Medulla oblongata (tissue), 1 donor: ENCODE measurements at regions not wholly inside any gene's neighbourhood (a gene's known extent, or its start where the extent isn't known, plus 50 kb on each side); places are given as distances from the start of the nearest gene placed in this dataset.

Source experiments
- DNase-seq: peaks from one replicate; pipeline ENCODE4 v3.0.0-alpha.2; 2015; ENCODE audit errors: extremely low spot score

DNA sequence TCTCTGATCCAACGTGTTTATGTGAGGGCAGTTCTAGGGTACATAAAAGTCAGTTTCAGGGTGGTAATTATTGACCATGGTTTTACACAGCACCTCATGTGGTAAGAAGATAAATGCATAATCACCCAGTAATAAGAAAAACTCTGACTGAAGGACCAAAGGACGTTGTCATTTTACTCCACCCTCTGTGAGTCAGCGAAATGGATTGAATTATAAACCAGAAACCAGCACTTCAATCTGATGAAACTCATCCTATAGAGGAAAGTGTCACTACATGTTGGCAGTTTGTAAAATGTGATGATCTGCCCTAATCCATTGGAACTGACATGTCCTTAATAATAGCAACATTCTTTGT, 406.8 kb downstream of the KLF5 start:
- no peak for DNase-seq

DNA sequence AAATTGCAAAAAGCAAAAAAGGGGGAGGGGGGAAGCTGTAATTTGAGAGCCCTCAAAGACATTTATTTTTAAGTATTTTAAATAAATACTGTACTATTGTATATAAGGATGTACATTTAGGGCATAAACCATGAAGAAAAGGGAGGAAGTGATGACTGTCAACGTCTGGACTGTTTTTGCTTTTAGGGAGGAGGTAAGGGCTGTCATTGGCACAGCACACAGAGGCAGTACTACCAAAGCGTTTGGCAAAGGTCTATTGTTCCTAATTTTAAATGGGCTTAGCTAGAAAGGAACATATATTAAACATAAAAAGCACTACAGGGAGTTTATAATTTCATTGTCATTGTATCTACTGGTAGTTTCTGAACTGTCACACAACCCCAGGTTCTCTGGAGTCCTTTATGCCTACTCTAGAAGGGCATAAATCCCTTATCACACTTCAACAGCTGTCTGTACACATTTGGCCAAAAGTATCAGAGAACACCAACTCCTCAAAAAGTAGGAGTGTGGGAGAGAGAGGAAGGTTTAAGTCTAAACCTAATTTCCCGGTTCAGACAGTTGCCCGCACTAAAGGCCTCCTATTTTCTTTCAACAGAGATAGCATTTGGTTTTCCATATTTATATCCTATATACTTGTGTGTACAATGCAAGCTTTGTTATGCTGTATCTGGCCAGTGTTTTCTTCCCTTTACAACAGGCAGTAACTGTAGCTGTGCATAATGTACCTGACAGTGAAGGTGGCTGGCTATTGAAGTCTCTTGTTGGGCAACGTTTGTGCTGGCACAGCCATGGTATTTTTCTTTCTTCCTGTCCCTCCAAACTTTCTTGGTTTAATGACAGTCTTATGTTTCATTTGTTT, 406.2 kb downstream of the KLF5 start:
- DNase-seq: no peak

DNA sequence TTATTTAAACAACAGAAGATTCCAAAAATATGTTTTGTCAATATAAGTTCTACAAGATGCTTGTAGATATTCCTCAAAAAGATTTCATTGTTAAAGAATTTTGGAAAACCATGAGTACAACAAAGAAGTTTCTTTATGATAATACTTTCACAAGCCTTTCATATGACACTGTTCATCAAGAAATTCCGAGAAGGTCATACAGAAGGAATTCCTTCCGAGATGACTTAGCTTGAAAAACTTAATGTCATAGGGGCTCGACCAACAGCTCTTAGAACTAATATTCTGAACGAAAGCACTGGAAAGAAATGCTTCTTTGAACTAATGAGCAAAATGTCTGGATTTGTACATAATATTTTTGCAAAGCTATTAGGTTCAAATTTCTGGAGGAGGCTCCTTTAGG, 403.4 kb downstream of the KLF5 start:
- no peak for DNase-seq

GRCh38 chr13:73451221-73452029, 392.6 kb downstream of the KLF5 start:
- peak; percentile 5 for DNase-seq

GRCh38 chr13:73450583-73450982, 391.8 kb downstream of the KLF5 start:
- no peak for DNase-seq

- no peak for DNase-seq
Measured at GRCh38 chr13:73449252-73449651, 390.4 kb downstream of the KLF5 start.

- no peak for DNase-seq
Measured at GRCh38 chr13:73440296-73440895, 381.6 kb downstream of the KLF5 start.

DNA sequence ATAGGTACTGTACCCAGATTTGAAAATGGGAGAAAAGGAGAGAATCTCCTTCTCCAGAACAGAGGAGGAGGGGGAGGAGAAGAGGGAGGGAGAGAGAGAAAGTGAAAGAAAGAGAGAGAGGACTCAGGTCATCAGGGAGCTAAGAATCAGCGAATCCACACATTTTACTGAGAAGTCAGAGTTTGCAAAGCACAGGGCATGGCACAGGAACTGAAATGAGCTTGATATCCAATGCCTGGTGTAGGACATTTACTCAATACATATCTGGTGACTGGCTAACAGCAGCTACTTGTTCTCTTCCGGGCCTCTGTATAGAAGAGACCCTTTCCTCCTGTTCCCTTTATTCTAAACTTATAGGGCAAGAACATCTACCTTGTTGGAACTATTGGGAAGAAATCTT, 375.1 kb downstream of the KLF5 start:
- no peak for DNase-seq

GRCh38 chr13:73433458-73433857, 374.7 kb downstream of the KLF5 start:
- no peak for DNase-seq

DNA sequence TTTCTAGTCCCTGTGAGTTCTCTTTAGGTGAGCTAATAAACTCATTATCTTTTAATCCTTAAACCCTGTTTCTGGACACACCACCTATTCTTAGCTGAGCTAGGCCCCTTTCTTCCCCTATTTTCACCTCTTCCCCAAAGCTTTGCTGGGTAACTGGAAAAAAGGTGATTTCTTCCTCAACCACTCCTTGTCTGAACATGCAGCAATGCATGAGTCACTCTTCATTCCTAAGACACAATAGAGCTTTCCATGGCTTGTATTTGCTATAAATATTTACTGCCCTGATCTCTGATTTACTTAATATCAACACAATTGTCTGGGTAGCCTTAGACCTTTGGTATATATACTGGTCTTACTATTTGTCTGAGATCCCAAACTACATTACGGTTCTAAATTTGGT, 370.9 kb downstream of the KLF5 start:
- no peak for DNase-seq

DNA sequence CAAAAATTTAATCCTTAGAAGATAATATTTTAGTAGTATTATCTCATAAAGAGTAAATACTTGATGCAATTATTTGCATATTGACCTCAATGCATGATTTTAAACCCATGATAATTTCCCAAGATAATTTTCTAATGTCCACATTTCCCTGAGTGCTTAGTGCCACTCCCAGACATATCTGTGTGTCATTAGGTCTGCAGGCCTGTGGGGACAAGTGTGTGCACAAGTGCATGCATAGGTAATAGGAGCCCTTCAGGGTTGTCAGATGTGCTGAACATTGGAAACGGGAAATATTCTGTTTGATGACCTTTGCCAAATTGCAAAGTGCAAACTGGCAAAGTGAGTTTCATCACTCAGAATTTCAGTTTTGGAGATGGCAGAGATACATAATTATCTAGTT, 369.9 kb downstream of the KLF5 start:
- no peak for DNase-seq

DNA sequence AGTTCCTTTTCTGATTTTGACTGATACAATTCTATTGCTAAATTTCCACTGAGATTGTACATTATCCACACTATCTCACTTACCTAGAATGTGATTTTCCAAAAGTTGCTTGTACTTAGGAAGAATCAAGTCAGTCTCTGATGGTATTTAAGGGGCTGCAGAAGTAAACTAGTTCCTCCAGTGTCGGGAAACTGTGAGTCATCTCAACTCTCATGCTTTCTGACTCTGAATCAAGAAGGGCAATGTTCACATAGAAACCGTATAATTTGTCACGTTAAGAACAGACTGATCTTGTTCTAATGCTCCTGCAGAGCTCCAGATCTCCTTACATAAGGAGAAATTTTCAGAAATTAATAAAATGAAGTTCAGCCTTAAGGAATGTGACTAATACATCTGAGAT, 369.3 kb downstream of the KLF5 start:
- DNase-seq: no peak

- no peak for DNase-seq
Measured at GRCh38 chr13:73422973-73423372, 364.2 kb downstream of the KLF5 start.

GRCh38 chr13:73421310-73421912, 362.6 kb downstream of the KLF5 start:
- no peak for DNase-seq

GRCh38 chr13:73419186-73419585, 360.4 kb downstream of the KLF5 start:
- no peak for DNase-seq

- DNase-seq: no peak
Measured at GRCh38 chr13:73417012-73417615, 358.3 kb downstream of the KLF5 start.

DNA sequence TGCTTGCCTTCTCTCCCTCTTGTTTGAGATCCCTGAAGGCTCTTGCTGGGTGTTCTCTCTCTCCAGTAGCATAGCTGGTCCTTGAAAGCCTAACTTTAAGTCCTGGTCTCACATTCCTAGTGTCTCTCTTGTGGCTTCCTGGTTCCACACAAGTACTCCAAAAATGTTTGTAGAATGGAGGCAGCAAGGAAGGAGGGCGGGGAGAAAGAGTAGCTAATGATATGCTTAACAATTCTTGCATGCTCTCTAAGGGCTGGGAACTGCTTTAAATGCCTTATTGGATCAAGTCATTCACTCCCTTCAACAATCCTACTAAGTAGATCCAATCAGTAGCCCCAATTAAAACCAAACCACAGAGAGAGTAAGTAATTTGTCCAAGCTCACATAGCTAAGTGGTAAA, 357.3 kb downstream of the KLF5 start:
- DNase-seq: no peak

GRCh38 chr13:73413656-73414055, 354.9 kb downstream of the KLF5 start:
- no peak for DNase-seq

DNA sequence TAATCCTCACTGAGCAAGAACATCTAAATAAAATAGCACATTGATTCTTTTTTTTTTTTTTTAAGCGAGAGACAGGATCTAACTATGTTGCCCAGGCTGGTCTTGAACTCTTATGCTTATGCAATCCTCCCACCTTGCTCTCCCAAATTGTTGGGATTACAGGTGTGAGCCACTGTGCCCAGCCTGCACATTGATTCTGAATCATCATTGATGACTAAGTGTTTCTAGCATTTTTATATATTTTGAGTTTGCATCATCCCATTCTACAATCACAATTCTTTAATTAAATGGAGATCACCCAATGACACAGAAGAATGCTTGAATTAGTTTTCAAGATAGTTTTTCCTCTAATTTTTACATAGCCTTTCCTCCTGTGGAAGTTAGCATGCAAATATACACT, 354.1 kb downstream of the KLF5 start:
- DNase-seq: no peak

DNA sequence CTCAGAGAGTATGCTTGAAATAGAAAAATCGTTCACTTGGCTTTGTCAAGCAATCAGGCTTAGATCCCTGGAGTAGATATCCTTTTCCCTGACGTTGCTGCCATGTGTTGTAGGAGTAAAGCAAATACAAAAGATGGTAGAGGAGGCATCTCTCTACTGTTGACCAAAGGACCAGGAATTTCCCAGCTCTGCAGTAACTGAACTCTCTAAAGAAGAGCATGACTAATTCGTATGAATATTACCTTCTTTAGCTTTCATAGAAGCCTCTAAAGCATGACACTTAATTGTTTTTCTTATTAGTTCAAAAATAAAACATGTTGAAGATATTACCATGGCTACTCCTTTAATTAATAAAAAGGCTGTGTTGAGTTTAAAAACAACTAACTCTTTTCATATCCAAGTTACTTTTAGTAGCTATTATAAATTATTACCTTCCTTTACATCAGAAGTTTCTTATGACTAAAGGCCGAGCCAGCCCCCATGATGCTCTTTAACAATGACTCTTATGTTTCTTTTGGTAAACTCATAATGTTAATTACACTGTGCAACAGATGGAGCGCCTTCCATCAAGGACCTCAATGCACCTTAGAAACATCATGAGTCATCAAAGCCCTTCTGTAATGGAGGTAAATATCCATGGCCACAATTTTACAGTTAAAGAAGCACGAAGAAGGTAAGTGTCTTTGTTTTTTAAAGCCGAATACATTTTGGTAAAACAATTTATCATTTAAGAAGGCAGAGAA, 352.4 kb downstream of the KLF5 start:
- DNase-seq: no peak

GRCh38 chr13:73406454-73406853, 347.6 kb downstream of the KLF5 start:
- DNase-seq: no peak
